ENCODE measurements at regions not wholly inside any gene's neighbourhood (a gene's known extent, or its start where the extent isn't known, plus 50 kb on each side); places are given as distances from the start of the nearest gene placed in this dataset.

DNA sequence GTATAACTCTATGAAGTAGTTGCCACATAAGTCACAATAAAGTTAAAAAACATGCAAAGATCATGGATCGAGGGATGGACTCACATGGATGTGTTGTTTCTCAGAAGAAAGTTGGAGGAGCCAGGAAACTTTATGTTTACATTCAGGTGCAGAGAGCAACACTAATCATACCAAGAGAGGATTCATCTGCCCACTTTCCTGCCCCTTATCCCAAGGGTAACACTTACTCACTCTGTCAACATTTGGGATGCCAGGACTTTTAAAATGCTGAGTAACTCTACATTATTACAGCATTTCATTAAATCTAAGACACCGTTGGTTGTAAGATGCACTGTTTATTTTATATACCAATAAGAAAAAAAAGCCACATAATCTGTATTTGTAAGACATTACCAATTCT is 170.4 kb downstream of the KCNE4 start:
- no peak for TF ChIP-seq CTCF (IDR thresholded peaks at IDR 0.05 in 4 of 5, conservative IDR thresholded peaks at IDR 0.05 in 1 of 5)
- TF ChIP-seq POLR2A (IDR thresholded peaks at IDR 0.05): no peak
- no peaks in the 10 kb centered on the region for H3K9me3 ChIP-seq
- H3K36me3 ChIP-seq: no peaks in the 10 kb centered on the region
- DNase-seq: no peak
- no peak for ATAC-seq
- H3K4me1 ChIP-seq: no peaks in the 10 kb centered on the region
- in situ Hi-C loops (cut with MboI; ENCODE audit: low sequenced_read_pairs in 4 of 4): no loop called here
- no peaks in the 10 kb centered on the region for H3K27me3 ChIP-seq
- H3K27ac ChIP-seq: no peak overlapping the region
- H3K4me3 ChIP-seq: no peak overlapping the region
- intact Hi-C loops (cut with DNase I; ENCODE audit: low total_unique reads): no loop called here

DNA sequence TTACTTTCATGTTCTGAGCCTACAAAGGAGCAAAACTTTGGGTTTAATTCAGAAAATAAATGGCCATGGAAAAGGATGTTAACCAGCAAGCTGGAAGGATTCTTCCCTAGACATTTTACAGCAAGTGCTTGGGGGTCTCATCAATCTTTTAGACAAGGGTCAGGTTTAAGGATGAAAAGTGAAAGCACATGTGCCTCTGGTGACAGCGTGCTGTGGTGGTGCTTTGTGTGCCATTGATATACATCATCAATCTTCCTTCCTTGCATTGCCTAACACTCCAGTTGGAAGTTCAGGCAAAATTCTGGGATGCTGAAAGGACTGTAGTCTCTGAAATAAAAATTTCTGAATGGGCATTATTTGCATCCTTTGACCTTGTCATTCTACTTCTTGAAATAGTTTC is 171.2 kb downstream of the KCNE4 start:
- no peak for DNase-seq
- in situ Hi-C loops (cut with MboI; ENCODE audit: low sequenced_read_pairs in 4 of 4) (no loop called here), intact Hi-C loops (cut with DNase I; ENCODE audit: low total_unique reads) (no loop called here)
- no peak overlapping the region for H3K27ac ChIP-seq
- H3K4me3 ChIP-seq: no peak overlapping the region
- no peak for ATAC-seq
- H3K4me1 ChIP-seq: no peaks in the 10 kb centered on the region
- no peak for TF ChIP-seq CTCF (IDR thresholded peaks at IDR 0.05 in 4 of 5, conservative IDR thresholded peaks at IDR 0.05 in 1 of 5)
- TF ChIP-seq POLR2A (IDR thresholded peaks at IDR 0.05): no peak
- H3K9me3 ChIP-seq: no peaks in the 10 kb centered on the region
- H3K36me3 ChIP-seq: no peaks in the 10 kb centered on the region
- no peaks in the 10 kb centered on the region for H3K27me3 ChIP-seq

- no peaks in the 10 kb centered on the region for H3K4me1 ChIP-seq
- H3K9me3 ChIP-seq: no peaks in the 10 kb centered on the region
- H3K27ac ChIP-seq: no peak overlapping the region
- in situ Hi-C loops (cut with MboI; ENCODE audit: low sequenced_read_pairs in 4 of 4): no loop called here
- no peak overlapping the region for H3K4me3 ChIP-seq
- no peak for DNase-seq
- intact Hi-C loops (cut with DNase I; ENCODE audit: low total_unique reads): no loop called here
- H3K36me3 ChIP-seq: no peaks in the 10 kb centered on the region
- TF ChIP-seq CTCF (IDR thresholded peaks at IDR 0.05 in 4 of 5, conservative IDR thresholded peaks at IDR 0.05 in 1 of 5) (no peak), POLR2A (IDR thresholded peaks at IDR 0.05) (no peak)
- no peak for ATAC-seq
- H3K27me3 ChIP-seq: no peaks in the 10 kb centered on the region
These were observed 173.3 kb downstream of the KCNE4 start for GRCh38 chr2:223225266-223225665.

DNA sequence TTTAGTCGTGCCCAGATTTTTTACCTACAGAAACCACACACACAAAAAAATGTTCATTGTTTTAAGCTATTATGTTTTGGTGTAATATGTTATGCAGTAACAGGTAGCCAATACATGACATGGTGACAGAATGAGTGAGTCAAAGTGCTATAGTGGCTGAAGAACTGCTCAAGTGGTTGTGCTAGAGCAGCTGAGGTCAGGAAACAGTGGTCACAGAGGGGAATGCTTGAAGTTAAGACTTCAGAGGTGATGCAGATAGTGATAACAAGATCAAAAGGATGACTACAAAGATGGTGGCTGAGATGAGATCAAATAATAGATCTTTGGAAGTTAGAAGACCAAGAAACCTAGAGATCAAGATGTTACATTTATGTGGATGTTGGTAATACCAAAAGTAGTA is 174.3 kb downstream of the KCNE4 start:
- ATAC-seq (no peak), DNase-seq (no peak)
- H3K4me1 ChIP-seq: no peaks in the 10 kb centered on the region
- in situ Hi-C loops (cut with MboI; ENCODE audit: low sequenced_read_pairs in 4 of 4): no loop called here
- no peak overlapping the region for H3K27ac ChIP-seq
- H3K36me3 ChIP-seq: no peaks in the 10 kb centered on the region
- H3K9me3 ChIP-seq: no peaks in the 10 kb centered on the region
- H3K4me3 ChIP-seq: no peak overlapping the region
- no peaks in the 10 kb centered on the region for H3K27me3 ChIP-seq
- TF ChIP-seq POLR2A (IDR thresholded peaks at IDR 0.05) (no peak), CTCF (IDR thresholded peaks at IDR 0.05 in 4 of 5, conservative IDR thresholded peaks at IDR 0.05 in 1 of 5) (no peak)
- intact Hi-C loops (cut with DNase I; ENCODE audit: low total_unique reads): no loop called here

- DNase-seq: no peak
- ATAC-seq: no peak
- TF ChIP-seq POLR2A (IDR thresholded peaks at IDR 0.05): no peak
- no peak for TF ChIP-seq CTCF (IDR thresholded peaks at IDR 0.05 in 4 of 5, conservative IDR thresholded peaks at IDR 0.05 in 1 of 5)
- Histone ChIP-seq H3K27ac (no peak overlapping the region), H3K9me3 (no peaks in the 10 kb centered on the region), H3K4me3 (no peak overlapping the region), H3K36me3 (no peaks in the 10 kb centered on the region), H3K4me1 (no peaks in the 10 kb centered on the region), H3K27me3 (no peaks in the 10 kb centered on the region)
- in situ Hi-C loops (cut with MboI; ENCODE audit: low sequenced_read_pairs in 4 of 4) (no loop called here), intact Hi-C loops (cut with DNase I; ENCODE audit: low total_unique reads) (no loop called here)
These were observed 175.3 kb downstream of the KCNE4 start for GRCh38 chr2:223227338-223227737.

All from gastrocnemius medialis (tissue), 4 donors.